K562 (cell line): ENCODE measurements at regions not wholly inside any gene's neighbourhood (a gene's known extent, or its start where the extent isn't known, plus 50 kb on each side); places are given as distances from the start of the nearest gene placed in this dataset.

Experiments used
- CTBP1 ChIP-seq: fragments of 450-650 bp; IDR thresholded peaks from 2 replicates; pipeline ENCODE4 v1.6.1; 2016; ENCODE audit warnings: borderline replicate concordance
- HCFC1 ChIP-seq: IDR thresholded peaks from 2 replicates; pipeline ENCODE4 v1.6.1; 2012; ENCODE audit warnings: low read depth, low read length, improper control_type of control experiment
- LEF1 ChIP-seq: fragments of 450-650 bp; IDR thresholded peaks from 2 replicates; pipeline ENCODE4 v1.6.1; 2016; ENCODE audit warnings: mild to moderate bottlenecking
- NFE2 ChIP-seq: IDR thresholded peaks from 2 replicates; pipeline ENCODE4 v1.6.1; 2014; ENCODE audit warnings: antibody characterized with exemption, low read depth
- TBP ChIP-seq: optimal IDR thresholded peaks from 2 replicates; pipeline ENCODE3; 2011; ENCODE audit warnings: low read depth, low read length, improper control_type of control experiment
- TCF7L2 ChIP-seq: fragments of 150-350 bp; IDR thresholded peaks from 2 replicates; pipeline ENCODE4 v1.6.1; 2016; ENCODE audit warnings: low read depth, mild to moderate bottlenecking, low read length, moderate library complexity
- ZBED1 ChIP-seq: IDR thresholded peaks from 2 replicates; pipeline ENCODE4 v1.6.1; 2014
- ZNF274 ChIP-seq: IDR thresholded peaks from 2 replicates; pipeline ENCODE4 v1.6.1; 2011; ENCODE audit warnings: low read depth, mild to moderate bottlenecking, low read length, moderate library complexity, borderline replicate concordance
- ZNF354B ChIP-seq: fragments of 250-450 bp; sonication (Bioruptor Pico); IDR thresholded peaks from 2 replicates; pipeline ENCODE4 v1.4.0; 2020
- TF ChIP-seq, protein P1 (sequence below): fragments of 450-650 bp; IDR thresholded peaks from 2 replicates; pipeline ENCODE4 v1.6.1; 2016; ENCODE audit warnings: mild to moderate bottlenecking, moderate library complexity
- TF ChIP-seq, protein P2 (sequence below): fragments of 250-450 bp; sonication (Bioruptor Pico); IDR thresholded peaks from 2 replicates; pipeline ENCODE4 v1.8.0; 2022; ENCODE audit warnings: inconsistent platforms
- TF ChIP-seq, protein P3 (sequence below), 3 experiments: fragments of 200-800 bp in 1 of 3; sonication (Bioruptor generic) in 1 of 3; sonication (generic) in 1 of 3; formaldehyde crosslinking in 1 of 3; IDR thresholded peaks; 2 replicates each; pipeline versions ENCODE4 v1.6.1 to v1.8.0; 2016 to 2022; ENCODE audit warnings: mild to moderate bottlenecking in 2 of 3, missing compliant biosample characterization in 2 of 3, missing genetic modification characterization in 2 of 3, missing genetic modification reagents in 1 of 3
- TF ChIP-seq, protein P4 (sequence below): fragments of 250-450 bp; sonication (Bioruptor Pico); IDR thresholded peaks from 2 replicates; pipeline ENCODE4 v1.4.0; 2020; ENCODE audit warnings: mild to moderate bottlenecking, moderate library complexity, borderline replicate concordance

DNA sequence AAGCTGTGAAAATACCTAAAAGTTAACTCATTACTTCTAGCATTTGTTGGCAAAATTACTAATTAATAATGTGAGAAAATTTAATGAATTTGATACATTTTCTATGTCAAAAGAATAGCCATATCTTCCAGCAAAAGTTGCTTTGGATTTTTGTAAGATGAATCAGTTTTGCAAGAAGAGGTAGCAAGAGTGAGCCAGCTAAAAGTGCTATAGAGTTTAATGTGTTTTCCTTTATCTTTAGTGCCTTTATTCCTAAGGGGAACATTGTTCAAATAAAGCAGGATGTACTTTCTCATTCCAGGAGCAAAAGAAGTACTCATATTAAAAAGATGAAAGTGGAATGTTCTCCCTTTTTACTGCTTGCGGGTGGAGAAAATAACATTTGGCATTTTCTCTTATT, 622.2 kb downstream of the ANXA1 start (continued):
- TF ChIP-seq, protein P1, sequence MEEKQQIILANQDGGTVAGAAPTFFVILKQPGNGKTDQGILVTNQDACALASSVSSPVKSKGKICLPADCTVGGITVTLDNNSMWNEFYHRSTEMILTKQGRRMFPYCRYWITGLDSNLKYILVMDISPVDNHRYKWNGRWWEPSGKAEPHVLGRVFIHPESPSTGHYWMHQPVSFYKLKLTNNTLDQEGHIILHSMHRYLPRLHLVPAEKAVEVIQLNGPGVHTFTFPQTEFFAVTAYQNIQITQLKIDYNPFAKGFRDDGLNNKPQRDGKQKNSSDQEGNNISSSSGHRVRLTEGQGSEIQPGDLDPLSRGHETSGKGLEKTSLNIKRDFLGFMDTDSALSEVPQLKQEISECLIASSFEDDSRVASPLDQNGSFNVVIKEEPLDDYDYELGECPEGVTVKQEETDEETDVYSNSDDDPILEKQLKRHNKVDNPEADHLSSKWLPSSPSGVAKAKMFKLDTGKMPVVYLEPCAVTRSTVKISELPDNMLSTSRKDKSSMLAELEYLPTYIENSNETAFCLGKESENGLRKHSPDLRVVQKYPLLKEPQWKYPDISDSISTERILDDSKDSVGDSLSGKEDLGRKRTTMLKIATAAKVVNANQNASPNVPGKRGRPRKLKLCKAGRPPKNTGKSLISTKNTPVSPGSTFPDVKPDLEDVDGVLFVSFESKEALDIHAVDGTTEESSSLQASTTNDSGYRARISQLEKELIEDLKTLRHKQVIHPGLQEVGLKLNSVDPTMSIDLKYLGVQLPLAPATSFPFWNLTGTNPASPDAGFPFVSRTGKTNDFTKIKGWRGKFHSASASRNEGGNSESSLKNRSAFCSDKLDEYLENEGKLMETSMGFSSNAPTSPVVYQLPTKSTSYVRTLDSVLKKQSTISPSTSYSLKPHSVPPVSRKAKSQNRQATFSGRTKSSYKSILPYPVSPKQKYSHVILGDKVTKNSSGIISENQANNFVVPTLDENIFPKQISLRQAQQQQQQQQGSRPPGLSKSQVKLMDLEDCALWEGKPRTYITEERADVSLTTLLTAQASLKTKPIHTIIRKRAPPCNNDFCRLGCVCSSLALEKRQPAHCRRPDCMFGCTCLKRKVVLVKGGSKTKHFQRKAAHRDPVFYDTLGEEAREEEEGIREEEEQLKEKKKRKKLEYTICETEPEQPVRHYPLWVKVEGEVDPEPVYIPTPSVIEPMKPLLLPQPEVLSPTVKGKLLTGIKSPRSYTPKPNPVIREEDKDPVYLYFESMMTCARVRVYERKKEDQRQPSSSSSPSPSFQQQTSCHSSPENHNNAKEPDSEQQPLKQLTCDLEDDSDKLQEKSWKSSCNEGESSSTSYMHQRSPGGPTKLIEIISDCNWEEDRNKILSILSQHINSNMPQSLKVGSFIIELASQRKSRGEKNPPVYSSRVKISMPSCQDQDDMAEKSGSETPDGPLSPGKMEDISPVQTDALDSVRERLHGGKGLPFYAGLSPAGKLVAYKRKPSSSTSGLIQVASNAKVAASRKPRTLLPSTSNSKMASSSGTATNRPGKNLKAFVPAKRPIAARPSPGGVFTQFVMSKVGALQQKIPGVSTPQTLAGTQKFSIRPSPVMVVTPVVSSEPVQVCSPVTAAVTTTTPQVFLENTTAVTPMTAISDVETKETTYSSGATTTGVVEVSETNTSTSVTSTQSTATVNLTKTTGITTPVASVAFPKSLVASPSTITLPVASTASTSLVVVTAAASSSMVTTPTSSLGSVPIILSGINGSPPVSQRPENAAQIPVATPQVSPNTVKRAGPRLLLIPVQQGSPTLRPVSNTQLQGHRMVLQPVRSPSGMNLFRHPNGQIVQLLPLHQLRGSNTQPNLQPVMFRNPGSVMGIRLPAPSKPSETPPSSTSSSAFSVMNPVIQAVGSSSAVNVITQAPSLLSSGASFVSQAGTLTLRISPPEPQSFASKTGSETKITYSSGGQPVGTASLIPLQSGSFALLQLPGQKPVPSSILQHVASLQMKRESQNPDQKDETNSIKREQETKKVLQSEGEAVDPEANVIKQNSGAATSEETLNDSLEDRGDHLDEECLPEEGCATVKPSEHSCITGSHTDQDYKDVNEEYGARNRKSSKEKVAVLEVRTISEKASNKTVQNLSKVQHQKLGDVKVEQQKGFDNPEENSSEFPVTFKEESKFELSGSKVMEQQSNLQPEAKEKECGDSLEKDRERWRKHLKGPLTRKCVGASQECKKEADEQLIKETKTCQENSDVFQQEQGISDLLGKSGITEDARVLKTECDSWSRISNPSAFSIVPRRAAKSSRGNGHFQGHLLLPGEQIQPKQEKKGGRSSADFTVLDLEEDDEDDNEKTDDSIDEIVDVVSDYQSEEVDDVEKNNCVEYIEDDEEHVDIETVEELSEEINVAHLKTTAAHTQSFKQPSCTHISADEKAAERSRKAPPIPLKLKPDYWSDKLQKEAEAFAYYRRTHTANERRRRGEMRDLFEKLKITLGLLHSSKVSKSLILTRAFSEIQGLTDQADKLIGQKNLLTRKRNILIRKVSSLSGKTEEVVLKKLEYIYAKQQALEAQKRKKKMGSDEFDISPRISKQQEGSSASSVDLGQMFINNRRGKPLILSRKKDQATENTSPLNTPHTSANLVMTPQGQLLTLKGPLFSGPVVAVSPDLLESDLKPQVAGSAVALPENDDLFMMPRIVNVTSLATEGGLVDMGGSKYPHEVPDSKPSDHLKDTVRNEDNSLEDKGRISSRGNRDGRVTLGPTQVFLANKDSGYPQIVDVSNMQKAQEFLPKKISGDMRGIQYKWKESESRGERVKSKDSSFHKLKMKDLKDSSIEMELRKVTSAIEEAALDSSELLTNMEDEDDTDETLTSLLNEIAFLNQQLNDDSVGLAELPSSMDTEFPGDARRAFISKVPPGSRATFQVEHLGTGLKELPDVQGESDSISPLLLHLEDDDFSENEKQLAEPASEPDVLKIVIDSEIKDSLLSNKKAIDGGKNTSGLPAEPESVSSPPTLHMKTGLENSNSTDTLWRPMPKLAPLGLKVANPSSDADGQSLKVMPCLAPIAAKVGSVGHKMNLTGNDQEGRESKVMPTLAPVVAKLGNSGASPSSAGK, result no peak
- TF ChIP-seq HCFC1 (no peak), NFE2 (no peak), ZNF354B (CRISPR knock-in tag) (no peak), ZNF274 (no peak), LEF1 (no peak), CTBP1 (no peak), TCF7L2 (no peak), TBP (no peak), ZBED1 (no peak)
- TF ChIP-seq, protein P2, sequence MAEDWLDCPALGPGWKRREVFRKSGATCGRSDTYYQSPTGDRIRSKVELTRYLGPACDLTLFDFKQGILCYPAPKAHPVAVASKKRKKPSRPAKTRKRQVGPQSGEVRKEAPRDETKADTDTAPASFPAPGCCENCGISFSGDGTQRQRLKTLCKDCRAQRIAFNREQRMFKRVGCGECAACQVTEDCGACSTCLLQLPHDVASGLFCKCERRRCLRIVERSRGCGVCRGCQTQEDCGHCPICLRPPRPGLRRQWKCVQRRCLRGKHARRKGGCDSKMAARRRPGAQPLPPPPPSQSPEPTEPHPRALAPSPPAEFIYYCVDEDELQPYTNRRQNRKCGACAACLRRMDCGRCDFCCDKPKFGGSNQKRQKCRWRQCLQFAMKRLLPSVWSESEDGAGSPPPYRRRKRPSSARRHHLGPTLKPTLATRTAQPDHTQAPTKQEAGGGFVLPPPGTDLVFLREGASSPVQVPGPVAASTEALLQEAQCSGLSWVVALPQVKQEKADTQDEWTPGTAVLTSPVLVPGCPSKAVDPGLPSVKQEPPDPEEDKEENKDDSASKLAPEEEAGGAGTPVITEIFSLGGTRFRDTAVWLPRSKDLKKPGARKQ (CRISPR knock-in tag), result no peak
- TF ChIP-seq, protein P3, sequence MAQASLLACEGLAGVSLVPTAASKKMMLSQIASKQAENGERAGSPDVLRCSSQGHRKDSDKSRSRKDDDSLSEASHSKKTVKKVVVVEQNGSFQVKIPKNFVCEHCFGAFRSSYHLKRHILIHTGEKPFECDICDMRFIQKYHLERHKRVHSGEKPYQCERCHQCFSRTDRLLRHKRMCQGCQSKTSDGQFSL (CRISPR knock-in tag; IDR thresholded peaks at IDR 0.05), result no peak
- TF ChIP-seq, protein P3 (tag; IDR thresholded peaks at IDR 0.05), result no peak
- TF ChIP-seq, protein P4, sequence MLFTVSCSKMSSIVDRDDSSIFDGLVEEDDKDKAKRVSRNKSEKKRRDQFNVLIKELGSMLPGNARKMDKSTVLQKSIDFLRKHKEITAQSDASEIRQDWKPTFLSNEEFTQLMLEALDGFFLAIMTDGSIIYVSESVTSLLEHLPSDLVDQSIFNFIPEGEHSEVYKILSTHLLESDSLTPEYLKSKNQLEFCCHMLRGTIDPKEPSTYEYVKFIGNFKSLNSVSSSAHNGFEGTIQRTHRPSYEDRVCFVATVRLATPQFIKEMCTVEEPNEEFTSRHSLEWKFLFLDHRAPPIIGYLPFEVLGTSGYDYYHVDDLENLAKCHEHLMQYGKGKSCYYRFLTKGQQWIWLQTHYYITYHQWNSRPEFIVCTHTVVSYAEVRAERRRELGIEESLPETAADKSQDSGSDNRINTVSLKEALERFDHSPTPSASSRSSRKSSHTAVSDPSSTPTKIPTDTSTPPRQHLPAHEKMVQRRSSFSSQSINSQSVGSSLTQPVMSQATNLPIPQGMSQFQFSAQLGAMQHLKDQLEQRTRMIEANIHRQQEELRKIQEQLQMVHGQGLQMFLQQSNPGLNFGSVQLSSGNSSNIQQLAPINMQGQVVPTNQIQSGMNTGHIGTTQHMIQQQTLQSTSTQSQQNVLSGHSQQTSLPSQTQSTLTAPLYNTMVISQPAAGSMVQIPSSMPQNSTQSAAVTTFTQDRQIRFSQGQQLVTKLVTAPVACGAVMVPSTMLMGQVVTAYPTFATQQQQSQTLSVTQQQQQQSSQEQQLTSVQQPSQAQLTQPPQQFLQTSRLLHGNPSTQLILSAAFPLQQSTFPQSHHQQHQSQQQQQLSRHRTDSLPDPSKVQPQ (CRISPR knock-in tag), result no peak
